ENCODE measurements at regions not wholly inside any gene's neighbourhood (a gene's known extent, or its start where the extent isn't known, plus 50 kb on each side); places are given as distances from the start of the nearest gene placed in this dataset.
"Not testable (repeated sequence)": the region's sequence is repeated elsewhere in the genome, so short reads cannot be mapped to it uniquely, and the experiment has no call there.

DNA sequence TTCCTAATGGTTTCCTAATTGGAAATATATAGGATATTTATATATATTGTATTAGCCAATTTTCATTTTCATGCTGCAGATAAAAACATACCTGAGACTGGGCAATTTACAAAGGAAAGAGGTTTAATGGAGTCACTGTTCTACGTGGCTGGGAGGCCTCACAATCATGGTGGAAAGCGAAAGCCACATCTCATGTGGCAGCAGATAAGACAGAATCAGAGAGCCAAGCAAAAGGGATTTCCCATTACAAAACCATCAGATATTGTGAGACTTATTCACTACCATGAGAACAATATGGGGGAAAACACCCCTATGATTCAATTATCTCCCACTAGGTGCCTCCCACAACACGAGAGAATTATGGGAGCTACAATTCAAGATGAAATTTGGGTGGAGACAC, 242.5 kb upstream of the NETO1 start:
- Mint-ChIP-seq H3K4me3 (ENCODE audit: unreplicated experiment) (no peak overlapping the region), H3K9me3 (ENCODE audit: unreplicated experiment) (no peaks in the 10 kb centered on the region), H3K4me1 (ENCODE audit: insufficient read depth, unreplicated experiment) (no peaks in the 10 kb centered on the region), H3K36me3 (ENCODE audit: insufficient read depth, unreplicated experiment) (no peaks in the 10 kb centered on the region), H3K27ac (ENCODE audit: low read depth, unreplicated experiment) (no peak overlapping the region), H3K27me3 (ENCODE audit: insufficient read depth, unreplicated experiment) (no peaks in the 10 kb centered on the region)
- BruUV-seq (replicated peaks), result no TSS peak
- intact Hi-C loops (cut with micrococcal nuclease), result no loop called here
- DNase-seq (ENCODE audit: unreplicated experiment), result no peak
- TF ChIP-seq, protein P1, sequence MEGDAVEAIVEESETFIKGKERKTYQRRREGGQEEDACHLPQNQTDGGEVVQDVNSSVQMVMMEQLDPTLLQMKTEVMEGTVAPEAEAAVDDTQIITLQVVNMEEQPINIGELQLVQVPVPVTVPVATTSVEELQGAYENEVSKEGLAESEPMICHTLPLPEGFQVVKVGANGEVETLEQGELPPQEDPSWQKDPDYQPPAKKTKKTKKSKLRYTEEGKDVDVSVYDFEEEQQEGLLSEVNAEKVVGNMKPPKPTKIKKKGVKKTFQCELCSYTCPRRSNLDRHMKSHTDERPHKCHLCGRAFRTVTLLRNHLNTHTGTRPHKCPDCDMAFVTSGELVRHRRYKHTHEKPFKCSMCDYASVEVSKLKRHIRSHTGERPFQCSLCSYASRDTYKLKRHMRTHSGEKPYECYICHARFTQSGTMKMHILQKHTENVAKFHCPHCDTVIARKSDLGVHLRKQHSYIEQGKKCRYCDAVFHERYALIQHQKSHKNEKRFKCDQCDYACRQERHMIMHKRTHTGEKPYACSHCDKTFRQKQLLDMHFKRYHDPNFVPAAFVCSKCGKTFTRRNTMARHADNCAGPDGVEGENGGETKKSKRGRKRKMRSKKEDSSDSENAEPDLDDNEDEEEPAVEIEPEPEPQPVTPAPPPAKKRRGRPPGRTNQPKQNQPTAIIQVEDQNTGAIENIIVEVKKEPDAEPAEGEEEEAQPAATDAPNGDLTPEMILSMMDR (IDR thresholded peaks at IDR 0.05; ENCODE audit: unreplicated experiment), result no peak
- ChIA-PET CTCF (interaction anchor here (1.7 kb wide), 1 partner anchor 25 kb away, joined by 4 read pairs; no protein-coding TSS in a partner anchor), POLR2A (no interaction called here)

DNA sequence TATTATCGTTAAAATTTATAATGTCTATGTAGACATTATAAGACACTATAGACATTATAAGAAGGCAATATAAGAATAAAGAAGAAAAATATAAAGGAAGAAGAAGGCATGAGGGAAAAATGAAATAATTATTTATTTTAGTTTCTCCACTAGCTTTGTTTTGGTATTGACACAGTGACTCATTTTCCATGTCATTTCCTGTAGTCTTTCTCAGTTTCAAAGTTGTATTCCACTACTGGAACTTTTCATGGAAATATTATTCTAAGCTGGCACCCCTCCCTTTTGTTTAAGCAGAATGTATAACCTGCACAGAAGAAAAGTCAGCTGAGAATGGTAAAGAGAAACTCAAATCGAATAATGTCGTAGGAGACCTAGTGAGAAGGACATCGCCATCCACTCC, 234.2 kb upstream of the NETO1 start:
- BruUV-seq (replicated peaks), result no TSS peak
- no peaks in the 10 kb centered on the region for H3K27me3 Mint-ChIP-seq (ENCODE audit: insufficient read depth, unreplicated experiment)
- peak; percentile 23 for DNase-seq (ENCODE audit: unreplicated experiment)
- ChIA-PET CTCF (interaction anchor here (1.3 kb wide), 1 partner anchor 34 kb away, joined by 3 read pairs; no protein-coding TSS in a partner anchor), POLR2A (interaction anchor here (0.8 kb wide), 1 partner anchor 230 kb away, joined by 3 read pairs; no protein-coding TSS in a partner anchor)
- H3K27ac Mint-ChIP-seq (ENCODE audit: low read depth, unreplicated experiment), result no peak overlapping the region
- H3K4me3 Mint-ChIP-seq (ENCODE audit: unreplicated experiment), result no peak overlapping the region
- H3K4me1 Mint-ChIP-seq (ENCODE audit: insufficient read depth, unreplicated experiment), result no peaks in the 10 kb centered on the region
- no peaks in the 10 kb centered on the region for H3K36me3 Mint-ChIP-seq (ENCODE audit: insufficient read depth, unreplicated experiment)
- intact Hi-C loops (cut with micrococcal nuclease), result no loop called here
- TF ChIP-seq, protein P1 (IDR thresholded peaks at IDR 0.05; ENCODE audit: unreplicated experiment), result no peak
- H3K9me3 Mint-ChIP-seq (ENCODE audit: unreplicated experiment), result peaks cover 18% of the 10 kb centered on the region

DNA sequence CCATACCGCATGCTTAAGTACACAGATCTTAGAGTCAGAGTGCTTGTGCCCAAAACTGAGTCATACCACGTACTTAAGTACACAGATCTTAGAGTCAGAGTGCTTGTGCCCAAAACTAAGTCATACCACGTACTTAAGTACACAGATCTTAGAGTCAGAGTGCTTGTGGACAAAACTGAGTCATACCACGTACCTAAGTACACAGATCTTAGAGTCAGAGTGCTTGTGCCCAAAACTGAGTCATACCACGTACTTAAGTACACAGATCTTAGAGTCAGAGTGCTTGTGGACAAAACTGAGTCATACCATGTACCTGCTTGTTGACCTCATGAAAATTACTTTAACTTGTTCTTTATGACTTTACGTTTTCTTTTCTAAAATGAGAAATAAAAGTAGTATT, 233.7 kb upstream of the NETO1 start:
- DNase-seq (ENCODE audit: unreplicated experiment), result peak; percentile 14
- ChIA-PET CTCF (interaction anchor here (0.6 kb wide), 1 partner anchor 147 kb away, joined by 5 read pairs; no protein-coding TSS in a partner anchor), POLR2A (interaction anchor here (0.5 to 0.8 kb wide), 2 partner anchors 12 to 230 kb away, joined by 3 read pairs; no protein-coding TSS in a partner anchor)
- H3K36me3 Mint-ChIP-seq (ENCODE audit: insufficient read depth, unreplicated experiment); H3K4me1 Mint-ChIP-seq (ENCODE audit: insufficient read depth, unreplicated experiment); H3K27ac Mint-ChIP-seq (ENCODE audit: low read depth, unreplicated experiment); BruUV-seq (replicated peaks); H3K27me3 Mint-ChIP-seq (ENCODE audit: insufficient read depth, unreplicated experiment); intact Hi-C loops (cut with micrococcal nuclease); H3K4me3 Mint-ChIP-seq (ENCODE audit: unreplicated experiment): not testable (repeated sequence)
- H3K9me3 Mint-ChIP-seq (ENCODE audit: unreplicated experiment), result peaks cover 20% of the 10 kb centered on the region

DNA sequence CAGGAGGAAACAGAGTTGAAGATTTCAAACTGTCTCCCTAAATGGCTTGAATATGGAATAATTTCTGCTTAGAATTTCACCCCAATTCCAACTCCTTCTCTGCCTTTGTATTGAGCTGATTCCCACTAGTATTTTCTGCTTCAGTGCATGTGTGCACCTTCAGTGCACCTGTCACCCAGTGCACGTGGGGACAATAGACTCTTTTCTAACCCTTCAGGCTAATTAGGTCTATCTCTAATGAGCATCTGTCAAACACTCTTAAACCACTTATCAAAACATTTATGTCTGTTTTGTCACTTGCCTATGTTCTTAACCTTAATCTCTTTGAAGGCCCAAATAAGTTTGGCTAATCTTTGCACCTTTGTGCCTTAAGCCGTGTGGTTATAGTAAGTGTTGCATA, 232.0 kb upstream of the NETO1 start:
- DNase-seq (ENCODE audit: unreplicated experiment), result no peak
- BruUV-seq (replicated peaks), result no TSS peak
- TF ChIP-seq, protein P1 (IDR thresholded peaks at IDR 0.05; ENCODE audit: unreplicated experiment), result no peak
- peaks cover 20% of the 10 kb centered on the region for H3K9me3 Mint-ChIP-seq (ENCODE audit: unreplicated experiment)
- ChIA-PET POLR2A (no interaction called here), CTCF (interaction anchor here (0.9 kb wide), 1 partner anchor 32 kb away, joined by 4 read pairs; no protein-coding TSS in a partner anchor)
- H3K4me1 Mint-ChIP-seq (ENCODE audit: insufficient read depth, unreplicated experiment), result no peaks in the 10 kb centered on the region
- H3K27me3 Mint-ChIP-seq (ENCODE audit: insufficient read depth, unreplicated experiment), result no peaks in the 10 kb centered on the region
- H3K4me3 Mint-ChIP-seq (ENCODE audit: unreplicated experiment), result no peak overlapping the region
- intact Hi-C loops (cut with micrococcal nuclease), result no loop called here
- H3K36me3 Mint-ChIP-seq (ENCODE audit: insufficient read depth, unreplicated experiment), result no peaks in the 10 kb centered on the region
- H3K27ac Mint-ChIP-seq (ENCODE audit: low read depth, unreplicated experiment), result no peak overlapping the region

All from MCF 10A (cell line).